Neural progenitor cell (in vitro differentiated cells): ENCODE measurements at regions not wholly inside any gene's neighbourhood (a gene's known extent, or its start where the extent isn't known, plus 50 kb on each side); places are given as distances from the start of the nearest gene placed in this dataset.

ENCODE experiments used
- EZH2phosphoT487 ChIP-seq: fragments of 200-600 bp; sonication (generic); IDR thresholded peaks from 2 replicates; pipeline ENCODE4 v1.6.1; 2017; ENCODE audit warnings: antibody characterized with exemption
- TF ChIP-seq, protein P1 (sequence below): fragments of 200-600 bp; sonication (generic); IDR thresholded peaks from 2 replicates; pipeline ENCODE4 v1.5.1; 2017; ENCODE audit warnings: antibody characterized with exemption, mild to moderate bottlenecking

DNA sequence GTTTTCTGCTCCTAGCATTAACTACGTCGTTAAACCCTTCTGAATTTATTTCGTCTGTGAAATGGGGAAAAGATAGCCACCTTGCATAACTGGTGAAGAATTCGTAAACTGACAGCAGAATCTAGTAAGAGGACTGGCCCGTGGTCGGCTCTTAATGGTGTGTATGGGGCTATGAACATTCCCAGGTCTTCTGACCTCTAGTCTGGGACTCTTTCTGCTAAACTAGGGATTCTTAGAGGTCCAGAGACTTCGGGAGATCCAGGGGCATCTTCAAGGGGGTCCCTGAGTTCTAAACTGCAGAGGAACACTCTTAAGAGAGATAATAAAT is 231.1 kb upstream of the SERP2 start:
- TF ChIP-seq, protein P1, sequence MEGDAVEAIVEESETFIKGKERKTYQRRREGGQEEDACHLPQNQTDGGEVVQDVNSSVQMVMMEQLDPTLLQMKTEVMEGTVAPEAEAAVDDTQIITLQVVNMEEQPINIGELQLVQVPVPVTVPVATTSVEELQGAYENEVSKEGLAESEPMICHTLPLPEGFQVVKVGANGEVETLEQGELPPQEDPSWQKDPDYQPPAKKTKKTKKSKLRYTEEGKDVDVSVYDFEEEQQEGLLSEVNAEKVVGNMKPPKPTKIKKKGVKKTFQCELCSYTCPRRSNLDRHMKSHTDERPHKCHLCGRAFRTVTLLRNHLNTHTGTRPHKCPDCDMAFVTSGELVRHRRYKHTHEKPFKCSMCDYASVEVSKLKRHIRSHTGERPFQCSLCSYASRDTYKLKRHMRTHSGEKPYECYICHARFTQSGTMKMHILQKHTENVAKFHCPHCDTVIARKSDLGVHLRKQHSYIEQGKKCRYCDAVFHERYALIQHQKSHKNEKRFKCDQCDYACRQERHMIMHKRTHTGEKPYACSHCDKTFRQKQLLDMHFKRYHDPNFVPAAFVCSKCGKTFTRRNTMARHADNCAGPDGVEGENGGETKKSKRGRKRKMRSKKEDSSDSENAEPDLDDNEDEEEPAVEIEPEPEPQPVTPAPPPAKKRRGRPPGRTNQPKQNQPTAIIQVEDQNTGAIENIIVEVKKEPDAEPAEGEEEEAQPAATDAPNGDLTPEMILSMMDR, result no peak
- no peak for TF ChIP-seq EZH2phosphoT487
